HG02970 (cell line): ENCODE measurements at regions not wholly inside any gene's neighbourhood (a gene's known extent, or its start where the extent isn't known, plus 50 kb on each side); places are given as distances from the start of the nearest gene placed in this dataset.
"Not testable (repeated sequence)": the region's sequence is repeated elsewhere in the genome, so short reads cannot be mapped to it uniquely, and the experiment has no call there.

Experiments
- ATAC-seq: cut with Tn5 transposase; IDR thresholded peaks from one replicate; pipeline ENCODE4 v1.9.1; 2021; ENCODE audit warnings: mild to moderate bottlenecking, moderate library complexity, moderate number of reproducible peaks; ENCODE audit not compliant: unreplicated experiment, low FRiP score

- ATAC-seq, result no peak
Measured at GRCh38 chrX:11010476-11010875, 100.7 kb upstream of the HCCS start.

GRCh38 chrX:11016728-11017127, 94.4 kb upstream of the HCCS start:
- no peak for ATAC-seq

GRCh38 chrX:11022588-11022987, 88.5 kb upstream of the HCCS start:
- not testable (repeated sequence) for ATAC-seq

GRCh38 chrX:11039926-11040325, 71.2 kb upstream of the HCCS start:
- no peak for ATAC-seq

GRCh38 chrX:11040405-11040804, 70.7 kb upstream of the HCCS start:
- ATAC-seq, result no peak

- ATAC-seq, result no peak
Measured at GRCh38 chrX:11040996-11041395, 70.1 kb upstream of the HCCS start.

GRCh38 chrX:11050013-11050412, 61.1 kb upstream of the HCCS start:
- no peak for ATAC-seq

- no peak for ATAC-seq
Measured at GRCh38 chrX:11053351-11053750, 57.8 kb upstream of the HCCS start.

- ATAC-seq, result no peak
Measured at GRCh38 chrX:11056322-11057176, 54.6 kb upstream of the HCCS start.

GRCh38 chrX:11059933-11060332, 51.2 kb upstream of the HCCS start:
- ATAC-seq, result no peak
